NCI-H510A treated with DMSO at 0.1 percent for 48 hours (cell line): ENCODE measurements at regions not wholly inside any gene's neighbourhood (a gene's known extent, or its start where the extent isn't known, plus 50 kb on each side); places are given as distances from the start of the nearest gene placed in this dataset.

Experiments used
- DNase-seq: peaks from one replicate; lab custom pipeline; 2025; lab: John Stamatoyannopoulos, UW

DNA sequence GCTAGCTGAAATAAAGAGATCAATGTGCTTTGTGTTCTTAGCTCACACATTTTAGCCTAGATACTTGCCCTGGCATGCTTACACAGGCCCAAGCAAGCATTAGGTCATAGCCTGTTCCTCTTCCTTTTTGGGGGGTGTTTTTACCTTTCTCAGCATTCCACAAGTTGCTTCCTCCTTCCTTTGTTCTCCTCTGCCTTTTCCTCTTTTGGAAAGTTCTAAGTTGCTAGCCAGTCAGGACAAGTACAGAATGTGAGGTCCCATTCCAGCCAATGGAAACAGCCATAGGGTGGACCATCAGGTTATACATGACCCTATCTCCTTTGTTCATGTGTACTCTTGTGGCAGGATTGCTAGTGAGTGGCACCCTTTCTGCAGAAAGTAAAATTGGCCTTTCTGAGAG is 154.9 kb downstream of the RASSF9 start:
- no peak for DNase-seq

DNA sequence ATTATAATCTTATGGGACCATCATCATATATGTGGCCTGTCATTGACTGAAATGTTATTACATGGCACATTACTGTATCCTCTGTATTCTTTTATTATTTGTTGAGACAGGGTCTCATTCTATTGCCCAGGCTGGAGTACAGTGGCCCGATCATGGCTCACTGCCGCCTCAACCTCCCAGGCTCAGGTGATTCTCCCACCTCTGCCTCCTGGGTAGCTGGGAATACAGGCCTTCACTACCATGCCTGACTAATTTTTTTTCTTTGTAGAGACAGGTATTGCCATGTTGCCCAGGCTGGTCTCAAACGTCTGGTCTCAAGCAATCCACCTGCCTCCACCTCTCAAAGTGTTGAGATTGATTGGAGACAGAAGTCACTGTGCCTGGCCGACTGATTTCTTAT is 153.2 kb downstream of the RASSF9 start:
- no peak for DNase-seq

DNA sequence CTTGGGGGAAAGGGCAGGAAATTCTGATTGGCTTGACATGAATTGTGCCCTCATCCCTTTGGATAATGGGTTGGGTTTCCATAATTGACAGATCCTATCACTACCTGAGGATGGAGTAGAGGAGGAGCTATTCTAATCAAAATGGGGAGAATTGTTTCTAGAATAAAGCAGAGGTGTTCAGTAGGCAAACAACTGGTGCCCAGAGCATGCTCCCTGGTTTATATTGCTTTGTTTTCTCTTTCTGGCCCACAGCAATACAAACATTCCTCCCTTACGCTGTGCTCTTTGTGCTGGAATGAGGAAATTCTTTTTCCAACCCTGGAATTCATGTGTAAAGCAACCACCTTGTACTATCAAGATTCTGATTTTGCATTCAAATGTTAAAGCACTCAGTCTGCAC is 147.4 kb downstream of the RASSF9 start:
- no peak for DNase-seq

DNA sequence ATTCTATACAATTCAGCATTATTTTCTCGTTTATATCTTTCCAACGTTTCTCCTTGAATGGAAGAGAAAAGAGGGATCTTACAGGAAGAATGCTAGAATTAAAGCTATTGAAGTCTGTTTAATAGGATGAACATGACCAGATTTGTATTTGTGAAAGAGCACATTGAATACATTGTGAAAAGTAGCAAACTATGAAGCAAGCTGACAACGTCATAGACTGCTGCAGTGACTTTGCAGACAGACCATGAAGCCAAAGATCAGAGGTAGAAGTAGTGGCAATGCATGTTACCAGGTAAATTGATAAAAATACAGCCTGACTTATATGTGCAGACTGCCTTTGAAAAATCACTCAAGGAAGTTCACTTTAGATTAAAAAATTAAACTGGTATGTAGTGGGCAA is 146.1 kb downstream of the RASSF9 start:
- DNase-seq = no peak

DNA sequence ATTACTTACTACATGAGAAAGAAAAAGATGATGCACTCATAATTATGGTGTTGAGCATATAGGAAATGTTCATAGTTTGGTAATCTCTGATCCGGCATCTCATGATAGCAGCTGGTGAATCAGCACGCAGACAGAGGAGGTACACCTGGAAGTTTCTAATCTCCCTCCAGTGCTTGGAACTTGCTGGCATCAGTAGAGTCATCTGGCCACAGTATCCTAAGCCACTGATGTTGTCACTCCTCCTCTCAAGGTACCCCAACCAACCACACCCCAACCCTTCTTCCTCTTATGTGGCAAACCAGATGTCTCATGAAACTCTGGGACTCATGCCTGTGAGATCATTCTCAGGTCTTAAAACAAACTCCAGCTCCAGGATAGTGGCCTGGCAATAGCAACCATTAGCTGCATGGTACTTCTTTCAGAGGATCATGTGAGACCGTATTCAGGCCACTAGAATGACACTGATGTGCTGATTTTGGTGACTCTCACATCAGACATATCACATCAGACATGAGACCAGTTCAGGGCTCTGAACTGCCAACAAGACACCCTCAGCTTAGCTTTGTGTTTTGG is 143.0 kb downstream of the RASSF9 start:
- DNase-seq = no peak

DNA sequence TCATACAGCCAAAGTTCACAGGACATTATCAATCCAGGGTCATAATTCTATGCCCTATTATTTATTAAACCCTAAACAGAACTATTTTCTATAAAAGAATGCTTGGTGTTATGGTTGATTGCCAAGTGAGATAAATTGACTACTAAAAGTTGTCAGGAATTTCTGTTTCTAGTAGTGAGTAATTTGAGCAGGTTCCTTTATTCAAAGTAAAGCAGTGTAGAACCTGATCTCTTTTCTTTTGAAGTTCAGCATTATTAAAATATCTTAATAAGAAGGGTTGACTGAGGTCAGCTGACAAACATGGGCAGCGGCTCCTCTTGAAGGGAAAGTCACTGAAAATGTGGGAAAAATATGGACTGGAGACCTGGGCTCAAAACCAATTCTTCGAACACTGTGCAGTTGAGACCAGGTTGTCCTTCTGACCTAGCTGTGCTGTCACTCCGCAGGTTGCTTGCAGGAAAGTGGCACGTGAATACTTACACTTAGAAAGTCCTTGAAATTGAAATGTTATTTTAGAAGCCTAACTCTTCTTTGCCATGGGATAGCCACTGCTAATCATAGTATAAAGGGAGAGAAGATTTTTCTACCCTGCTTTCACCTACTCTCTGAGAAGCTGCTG is 141.0 kb downstream of the RASSF9 start:
- DNase-seq = no peak

DNA sequence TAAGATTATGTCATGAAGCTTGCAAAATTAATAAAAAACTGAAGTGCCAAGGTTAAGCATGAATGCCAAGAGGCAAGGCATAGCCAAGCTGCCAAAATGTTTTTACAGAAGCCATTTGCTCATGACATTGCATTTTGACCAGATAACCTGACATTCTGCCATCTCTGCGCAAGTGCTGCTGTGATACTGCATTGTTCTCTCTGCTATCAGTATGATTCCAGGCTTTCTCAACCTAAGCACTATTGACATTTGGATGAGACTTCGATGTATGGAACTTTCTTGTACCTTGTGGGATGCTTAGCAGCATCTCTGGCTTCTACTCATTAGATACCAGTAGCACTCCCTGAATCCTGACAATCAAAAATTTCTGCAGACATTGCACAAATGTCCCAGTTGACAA is 139.2 kb downstream of the RASSF9 start:
- DNase-seq = no peak

DNA sequence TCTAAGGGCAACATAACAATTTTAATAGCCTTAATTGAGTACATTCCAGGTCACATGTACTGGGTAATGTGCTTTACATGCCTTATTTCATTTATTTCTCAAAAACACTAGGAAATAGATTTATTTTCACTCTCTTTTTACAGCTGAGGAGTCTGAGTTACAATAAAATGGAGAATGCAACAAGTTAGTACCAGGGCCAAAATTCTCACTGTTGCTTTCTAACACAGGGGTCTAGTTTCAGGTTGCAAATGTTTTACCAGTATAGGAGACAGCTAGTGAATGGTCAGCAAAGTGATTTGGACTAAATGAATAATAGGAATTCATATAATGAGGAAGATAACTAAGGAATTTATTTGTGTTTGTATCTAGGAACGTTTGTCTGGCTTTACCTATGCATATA is 137.3 kb downstream of the RASSF9 start:
- DNase-seq = no peak

DNA sequence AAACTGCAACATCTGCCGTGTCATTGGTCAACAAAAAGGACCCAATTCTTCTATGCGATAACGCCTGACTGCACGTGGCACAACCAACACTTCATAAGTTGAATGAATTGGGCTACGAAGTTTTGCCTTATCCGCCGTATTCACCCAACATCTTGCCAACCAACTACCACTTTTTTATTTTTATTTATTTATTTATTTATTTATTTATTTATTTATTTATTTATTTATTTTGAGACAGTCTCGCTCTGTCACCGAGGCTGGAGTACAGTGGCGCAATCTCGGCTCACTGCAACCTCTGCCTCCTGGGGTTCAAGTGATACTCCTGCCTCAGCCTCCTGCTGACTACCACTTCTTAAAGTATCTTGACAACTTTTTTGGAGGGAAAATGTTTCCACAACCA is 127.4 kb downstream of the RASSF9 start:
- no peak for DNase-seq

DNA sequence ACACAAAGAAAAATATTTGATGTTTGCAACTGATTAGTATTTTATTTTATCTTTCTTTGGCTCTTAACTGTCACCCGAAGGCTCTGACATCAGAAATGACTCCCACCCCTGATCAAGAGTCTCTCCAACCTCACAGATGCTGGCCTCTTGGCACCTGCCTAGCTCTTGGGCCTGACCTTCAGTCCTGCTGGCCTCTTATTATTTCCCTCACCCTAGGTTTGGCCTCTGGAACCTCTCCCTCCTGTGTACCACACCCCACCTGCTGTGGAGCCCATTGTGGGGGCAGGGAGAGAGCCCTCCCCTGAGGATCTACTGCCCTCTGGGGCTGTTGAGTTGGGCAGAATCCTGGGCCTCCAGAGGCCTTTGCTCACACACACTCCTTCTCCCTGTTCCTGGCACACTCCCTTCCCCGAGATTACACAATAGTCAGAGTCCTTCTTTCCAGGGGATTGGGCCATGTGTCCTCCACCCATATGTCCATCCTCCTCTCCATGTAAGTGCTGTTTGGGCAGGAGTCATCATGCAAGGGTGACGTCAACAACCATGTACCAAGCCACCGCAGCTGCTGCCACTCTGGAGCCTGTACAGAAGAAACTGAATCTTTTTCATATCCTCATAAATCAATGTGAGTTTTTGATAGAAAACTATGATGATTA is 124.3 kb downstream of the RASSF9 start:
- no peak for DNase-seq

DNA sequence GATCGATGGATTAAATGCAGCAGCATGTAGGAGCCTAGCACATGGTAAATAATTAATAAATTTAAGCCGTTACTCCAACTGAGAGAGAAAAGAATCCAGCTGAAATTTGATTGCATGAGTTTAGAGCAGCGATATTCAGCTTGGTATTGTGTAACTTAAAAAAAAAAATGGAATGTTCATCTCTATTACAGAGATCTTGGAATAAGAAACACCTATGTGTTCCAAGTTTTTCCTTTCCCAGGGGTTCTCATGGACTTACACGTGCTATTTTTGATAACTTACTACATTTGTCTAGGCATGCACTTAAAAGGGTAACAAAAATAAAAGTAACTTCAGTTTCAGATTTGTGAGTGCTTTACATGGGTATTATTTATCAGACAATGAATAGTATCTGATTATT is 122.8 kb downstream of the RASSF9 start:
- no peak for DNase-seq

DNA sequence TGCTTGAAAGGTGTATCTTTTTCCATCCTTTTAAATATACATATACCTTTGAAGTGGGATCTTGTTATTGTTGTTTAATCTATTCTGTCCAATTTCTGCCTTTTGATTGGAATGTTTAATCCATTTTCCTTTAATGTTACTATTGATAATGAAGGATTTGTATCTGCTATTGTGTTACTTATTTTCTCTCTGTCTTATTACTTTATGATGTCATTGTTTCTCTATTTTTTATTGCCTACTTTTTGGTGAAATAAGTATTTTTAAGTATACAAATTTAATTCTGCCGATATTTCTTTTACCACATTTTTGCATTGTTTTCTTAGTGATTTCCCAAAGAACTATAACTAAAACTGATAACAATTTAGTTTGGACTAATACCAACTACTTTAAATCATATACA is 121.8 kb downstream of the RASSF9 start:
- no peak for DNase-seq

DNA sequence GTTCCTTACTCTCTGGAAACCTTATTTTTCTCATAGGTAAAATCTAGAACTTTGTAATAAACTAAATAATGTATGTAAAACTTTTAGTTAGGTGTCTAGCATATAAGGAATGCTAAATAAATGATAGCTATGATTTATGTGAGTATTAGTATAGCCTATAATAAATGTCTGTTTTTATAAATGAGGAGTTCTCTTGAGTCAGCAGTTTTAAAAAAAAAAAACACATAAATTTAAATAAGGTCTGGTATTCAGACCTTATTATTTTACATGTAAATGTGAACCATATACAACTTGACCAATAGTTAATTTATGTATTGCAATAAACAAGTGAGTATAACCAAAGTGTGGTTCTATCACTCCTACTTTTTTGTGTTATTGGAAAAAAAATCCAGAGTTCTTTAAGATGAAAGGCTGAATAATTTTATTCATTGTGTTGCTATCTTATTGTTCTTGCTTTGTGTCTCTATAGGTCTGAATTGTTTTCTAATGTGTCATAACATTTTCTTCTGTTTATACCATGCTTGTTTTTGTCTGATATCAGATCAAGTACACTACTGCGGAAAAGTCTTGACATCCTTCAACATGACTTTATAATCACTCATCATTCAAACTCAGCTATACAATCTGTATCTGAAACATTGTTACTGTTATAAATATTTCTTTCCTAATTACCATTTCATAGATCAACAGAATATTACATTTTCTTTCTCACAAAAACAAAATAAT is 115.7 kb downstream of the RASSF9 start:
- no peak for DNase-seq

DNA sequence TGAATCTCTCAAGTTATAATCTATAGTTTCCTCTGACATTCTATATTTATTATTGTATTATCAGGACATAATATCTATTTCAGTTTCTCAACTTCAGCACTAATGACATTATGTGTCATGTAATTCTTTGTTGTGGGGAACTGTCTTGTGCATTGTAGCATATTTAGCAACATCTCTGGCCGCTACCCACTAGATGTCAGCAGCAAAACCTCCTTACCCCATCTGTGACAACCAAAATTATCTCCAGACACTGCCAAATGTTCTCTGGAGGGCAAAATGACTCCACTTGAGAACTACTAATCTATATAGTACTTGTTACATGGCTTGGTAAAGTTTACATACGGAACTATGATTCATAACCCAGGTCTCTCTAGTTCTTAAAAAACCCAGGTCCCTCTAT is 110.2 kb downstream of the RASSF9 start:
- DNase-seq = no peak

DNA sequence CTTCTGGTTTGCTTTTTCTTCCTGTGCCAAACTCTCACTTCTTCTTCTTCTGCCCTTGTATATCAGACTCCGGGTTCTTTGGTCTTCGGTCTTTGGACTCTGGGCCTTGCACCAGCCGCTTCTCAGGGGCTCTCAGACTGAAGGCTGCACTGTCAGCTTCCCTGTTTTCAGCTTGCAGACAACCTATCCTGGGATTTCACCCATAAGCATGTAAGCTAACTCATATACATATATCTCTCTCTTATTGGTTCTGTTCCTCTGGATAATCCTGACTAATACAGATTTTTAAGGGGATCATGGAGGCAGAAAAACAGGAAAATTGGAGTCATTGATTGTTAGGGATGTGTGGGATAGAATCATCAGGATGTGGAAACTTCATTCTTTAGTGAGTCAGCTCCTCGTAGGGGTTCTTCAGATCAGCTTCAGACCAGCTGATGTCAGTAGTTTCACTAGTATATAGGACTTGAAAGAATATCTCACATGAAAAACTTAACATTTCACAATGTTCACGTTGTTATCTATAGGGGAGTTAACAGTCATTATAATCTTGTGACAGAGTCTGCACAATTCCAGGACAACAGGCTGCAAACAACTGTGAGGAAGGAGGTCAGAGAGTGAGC is 102.9 kb downstream of the RASSF9 start:
- no peak for DNase-seq

DNA sequence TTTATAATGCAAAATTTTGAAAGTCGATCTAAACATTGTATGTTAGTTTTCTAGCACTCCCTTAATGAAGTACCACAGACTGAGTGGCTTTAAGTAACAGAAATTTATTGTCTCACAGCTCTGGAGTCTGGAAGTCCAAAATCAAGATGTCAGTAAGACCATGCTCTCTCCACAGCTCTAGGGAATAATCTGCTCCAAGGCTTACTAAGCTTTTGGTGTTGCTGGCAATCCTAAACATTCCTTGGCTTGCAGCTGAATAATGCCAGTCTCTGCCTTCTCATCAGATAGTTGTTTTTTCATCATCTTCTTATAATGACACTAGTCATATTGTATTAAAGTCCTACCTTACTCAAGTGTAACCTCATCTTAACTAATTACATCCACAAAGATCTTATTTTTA is 102.2 kb downstream of the RASSF9 start:
- DNase-seq = no peak

DNA sequence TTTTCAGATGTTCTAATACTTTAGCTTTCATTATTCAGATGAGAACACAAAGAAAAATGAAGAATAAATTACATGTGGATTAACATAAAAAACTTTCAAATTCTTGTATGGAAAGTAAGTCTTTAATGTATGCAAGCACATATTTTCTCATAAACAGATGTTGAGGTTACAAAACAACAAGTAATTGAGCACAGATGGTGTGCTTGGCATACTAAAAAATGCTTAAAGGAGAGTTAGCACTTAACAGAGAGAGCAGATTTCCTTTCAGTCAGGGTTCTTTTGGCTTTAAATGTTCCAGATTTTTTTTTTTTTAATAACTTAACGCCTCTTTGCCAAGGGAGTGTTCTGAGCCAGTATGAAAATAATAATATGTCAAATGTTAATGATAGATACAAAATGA is 96.0 kb downstream of the RASSF9 start:
- no peak for DNase-seq

DNA sequence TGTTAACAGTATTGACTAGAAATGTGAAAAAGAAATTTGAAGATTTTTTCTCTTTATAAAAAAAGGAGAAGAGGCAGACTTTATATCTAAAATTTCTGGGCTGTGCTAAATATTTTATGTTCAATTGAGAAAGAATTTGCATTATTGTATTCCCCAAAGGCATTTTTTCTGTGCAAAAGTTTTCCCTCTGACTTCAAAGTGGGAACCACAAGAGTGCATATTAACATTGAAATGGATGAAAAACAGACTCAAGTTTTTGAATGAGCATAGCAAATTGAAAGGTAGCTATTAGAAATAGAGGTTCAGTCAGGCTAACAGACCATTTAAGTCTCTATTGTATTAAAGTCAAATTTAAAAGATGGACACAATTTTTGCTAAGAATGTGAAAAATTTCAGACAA is 95.2 kb downstream of the RASSF9 start:
- no peak for DNase-seq

DNA sequence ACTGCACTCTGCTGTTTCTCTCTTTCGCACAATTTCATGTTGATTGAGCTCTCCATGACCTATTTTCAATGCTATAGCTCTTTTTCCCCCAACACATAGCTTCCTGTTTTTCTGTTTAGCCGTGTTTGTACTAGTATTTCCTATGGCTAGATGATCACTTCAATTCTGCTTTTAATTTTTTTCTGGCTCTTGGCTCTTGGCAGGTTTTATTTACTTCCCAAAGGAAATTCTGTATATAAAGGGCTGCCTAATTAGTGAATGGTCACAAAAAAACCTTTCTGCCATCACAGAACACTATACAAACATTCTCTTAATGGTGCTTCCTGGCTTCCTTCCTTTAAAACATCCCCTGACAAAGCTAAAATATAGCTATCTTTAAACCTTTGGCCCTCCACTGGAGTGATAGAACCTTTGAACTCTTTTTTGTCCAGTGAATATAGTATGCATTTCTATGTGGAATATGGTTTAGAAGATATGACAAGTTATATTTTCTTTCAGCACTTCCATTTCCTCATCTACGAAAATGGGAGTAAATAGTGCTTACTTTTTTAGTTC is 88.2 kb downstream of the RASSF9 start:
- peak; percentile 24 for DNase-seq
